Chondrocyte (in vitro differentiated cells): ENCODE measurements at regions not wholly inside any gene's neighbourhood (a gene's known extent, or its start where the extent isn't known, plus 50 kb on each side); places are given as distances from the start of the nearest gene placed in this dataset.
A peak's percentile ranks its signal among the peaks of the same experiment; 100 is the strongest.

Experiments
- DNase-seq: peaks from one replicate; pipeline ENCODE4 v3.0.0; 2021; ENCODE audit warnings: mixed read lengths, low spot score
- H3K27ac Mint-ChIP-seq: one replicate; pipeline ENCODE4 v1.8.0; 2021; ENCODE audit warnings: mild to moderate bottlenecking, moderate library complexity, mixed read lengths; ENCODE audit not compliant: unreplicated experiment
- H3K27me3 Mint-ChIP-seq: 2 replicates; pipeline ENCODE4 v1.8.0; 2021; ENCODE audit warnings: low read depth, mixed read lengths
- H3K36me3 Mint-ChIP-seq: 2 replicates; pipeline ENCODE4 v1.8.0; 2021; ENCODE audit warnings: low read depth, mixed read lengths
- H3K4me1 Mint-ChIP-seq: 2 replicates; pipeline ENCODE4 v1.8.0; 2021; ENCODE audit warnings: low read depth, mild to moderate bottlenecking, mixed read lengths
- H3K4me3 Mint-ChIP-seq: one replicate; pipeline ENCODE4 v1.8.0; 2021; ENCODE audit warnings: mild to moderate bottlenecking, moderate library complexity, mixed read lengths; ENCODE audit not compliant: unreplicated experiment
- H3K9me3 Mint-ChIP-seq: 2 replicates; pipeline ENCODE4 v1.8.0; 2021; ENCODE audit warnings: low read depth, mixed read lengths
- TF ChIP-seq, protein P1 (sequence below): fragments of 200-600 bp; sonication (generic); IDR thresholded peaks from 2 replicates; pipeline ENCODE4 v1.5.0; 2021; ENCODE audit warnings: antibody characterized with exemption, mild to moderate bottlenecking, moderate library complexity

DNA sequence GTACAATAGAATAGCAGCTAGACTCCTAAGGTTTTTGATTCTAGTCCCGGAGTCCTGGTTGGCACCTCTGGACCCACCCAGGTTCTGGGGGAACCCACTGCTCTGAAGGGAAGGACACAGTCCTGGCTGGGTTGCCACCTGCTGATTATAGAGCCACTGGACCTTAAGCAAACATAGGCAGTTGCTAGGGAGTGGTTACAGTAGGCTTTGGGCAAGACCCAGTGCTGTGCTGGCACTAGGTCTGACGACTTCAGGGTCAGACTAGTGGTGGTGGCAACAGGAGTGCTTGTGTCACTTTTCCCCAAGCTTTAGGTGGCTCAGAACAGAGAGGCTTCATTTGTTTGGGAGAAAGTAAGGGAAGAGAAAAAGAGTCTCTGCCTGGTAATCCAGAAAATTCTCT, 109.8 kb upstream of the C3orf80 start:
- no peak for DNase-seq
- H3K27me3 Mint-ChIP-seq: no peaks in the 10 kb centered on the region
- TF ChIP-seq, protein P1, sequence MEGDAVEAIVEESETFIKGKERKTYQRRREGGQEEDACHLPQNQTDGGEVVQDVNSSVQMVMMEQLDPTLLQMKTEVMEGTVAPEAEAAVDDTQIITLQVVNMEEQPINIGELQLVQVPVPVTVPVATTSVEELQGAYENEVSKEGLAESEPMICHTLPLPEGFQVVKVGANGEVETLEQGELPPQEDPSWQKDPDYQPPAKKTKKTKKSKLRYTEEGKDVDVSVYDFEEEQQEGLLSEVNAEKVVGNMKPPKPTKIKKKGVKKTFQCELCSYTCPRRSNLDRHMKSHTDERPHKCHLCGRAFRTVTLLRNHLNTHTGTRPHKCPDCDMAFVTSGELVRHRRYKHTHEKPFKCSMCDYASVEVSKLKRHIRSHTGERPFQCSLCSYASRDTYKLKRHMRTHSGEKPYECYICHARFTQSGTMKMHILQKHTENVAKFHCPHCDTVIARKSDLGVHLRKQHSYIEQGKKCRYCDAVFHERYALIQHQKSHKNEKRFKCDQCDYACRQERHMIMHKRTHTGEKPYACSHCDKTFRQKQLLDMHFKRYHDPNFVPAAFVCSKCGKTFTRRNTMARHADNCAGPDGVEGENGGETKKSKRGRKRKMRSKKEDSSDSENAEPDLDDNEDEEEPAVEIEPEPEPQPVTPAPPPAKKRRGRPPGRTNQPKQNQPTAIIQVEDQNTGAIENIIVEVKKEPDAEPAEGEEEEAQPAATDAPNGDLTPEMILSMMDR: no peak

DNA sequence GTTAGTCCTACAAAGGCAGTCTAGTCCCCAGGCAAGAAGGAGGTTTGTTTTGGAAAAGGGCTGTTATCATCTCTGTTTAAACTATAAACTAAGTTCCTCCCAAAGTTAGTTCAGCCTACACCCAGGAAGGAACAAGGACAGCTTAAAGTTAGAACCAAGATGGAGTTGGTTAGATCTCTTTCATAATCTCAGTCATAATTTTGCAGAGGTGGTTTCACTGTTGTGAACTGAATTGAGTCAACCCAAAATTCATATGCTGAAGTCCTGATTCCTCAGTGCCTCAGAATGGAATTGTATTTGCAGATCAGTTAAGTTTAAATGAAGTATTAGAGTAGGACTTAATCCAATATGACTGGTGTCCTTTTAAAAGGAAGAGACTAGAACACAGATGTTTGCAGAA, 101.0 kb upstream of the C3orf80 start:
- Mint-ChIP-seq H3K4me1 (peaks cover 26% of the 10 kb centered on the region), H3K27me3 (no peaks in the 10 kb centered on the region), H3K9me3 (peaks cover 13% of the 10 kb centered on the region), H3K36me3 (peaks cover 8% of the 10 kb centered on the region), H3K4me3 (no peak overlapping the region), H3K27ac (no peak overlapping the region)
- no peak for DNase-seq
- TF ChIP-seq, protein P1: no peak

More for the DNA sequence above, 109.8 kb upstream of the C3orf80 start:
- Mint-ChIP-seq H3K4me1 (no peaks in the 10 kb centered on the region), H3K36me3 (peaks cover 4% of the 10 kb centered on the region), H3K4me3 (no peak overlapping the region), H3K27ac (no peak overlapping the region), H3K9me3 (peaks cover 19% of the 10 kb centered on the region)

DNA sequence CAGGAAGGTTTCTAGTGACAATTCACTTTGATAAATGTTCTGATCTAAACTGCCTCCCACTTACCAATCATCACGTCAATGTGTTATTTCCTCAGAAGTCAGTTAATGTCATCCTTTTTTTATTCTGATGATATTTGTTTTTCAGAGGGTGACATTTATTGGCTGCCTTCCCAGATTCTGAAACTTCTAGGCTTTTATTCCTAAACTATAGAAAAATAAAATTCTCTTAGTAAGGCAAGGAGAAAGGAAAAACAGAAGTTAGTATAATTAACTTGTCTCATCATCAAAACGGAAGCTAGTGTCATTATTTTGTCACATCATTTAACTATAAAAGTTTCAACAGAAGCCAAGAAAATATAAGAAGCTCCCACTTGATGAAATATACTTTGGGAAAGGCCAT, 100.0 kb upstream of the C3orf80 start:
- TF ChIP-seq, protein P1: no peak
- no peak overlapping the region for H3K4me3 Mint-ChIP-seq
- H3K27me3 Mint-ChIP-seq: no peaks in the 10 kb centered on the region
- peaks cover 4% of the 10 kb centered on the region for H3K9me3 Mint-ChIP-seq
- DNase-seq: no peak
- H3K36me3 Mint-ChIP-seq: peaks cover 6% of the 10 kb centered on the region
- H3K27ac Mint-ChIP-seq: no peak overlapping the region
- H3K4me1 Mint-ChIP-seq: peaks cover 36% of the 10 kb centered on the region

DNA sequence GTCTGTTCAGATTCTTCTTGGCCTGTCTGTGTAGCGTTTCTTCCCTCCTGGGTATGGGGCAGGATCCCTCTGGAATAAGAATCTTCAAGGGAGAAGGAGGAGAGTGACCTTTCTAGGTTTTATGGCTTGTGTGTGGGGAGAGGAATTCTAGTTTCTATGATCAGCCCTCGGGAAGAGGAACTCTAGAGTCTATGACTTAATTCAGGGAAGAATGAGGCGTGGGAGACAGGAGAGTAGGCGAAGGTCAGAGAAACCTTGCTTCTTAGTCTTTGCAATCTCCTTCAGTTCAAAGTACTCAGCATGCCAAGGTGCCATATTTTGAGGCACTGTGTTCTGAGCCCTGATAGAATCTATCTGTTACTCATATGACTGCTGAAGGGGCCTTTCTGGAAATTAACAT, 99.2 kb upstream of the C3orf80 start:
- no peak overlapping the region for H3K4me3 Mint-ChIP-seq
- H3K27me3 Mint-ChIP-seq: no peaks in the 10 kb centered on the region
- DNase-seq: no peak
- peak overlapping the region; percentile 68 for H3K27ac Mint-ChIP-seq
- H3K4me1 Mint-ChIP-seq: peaks cover 44% of the 10 kb centered on the region
- no peaks in the 10 kb centered on the region for H3K36me3 Mint-ChIP-seq
- TF ChIP-seq, protein P1: no peak
- no peaks in the 10 kb centered on the region for H3K9me3 Mint-ChIP-seq

DNA sequence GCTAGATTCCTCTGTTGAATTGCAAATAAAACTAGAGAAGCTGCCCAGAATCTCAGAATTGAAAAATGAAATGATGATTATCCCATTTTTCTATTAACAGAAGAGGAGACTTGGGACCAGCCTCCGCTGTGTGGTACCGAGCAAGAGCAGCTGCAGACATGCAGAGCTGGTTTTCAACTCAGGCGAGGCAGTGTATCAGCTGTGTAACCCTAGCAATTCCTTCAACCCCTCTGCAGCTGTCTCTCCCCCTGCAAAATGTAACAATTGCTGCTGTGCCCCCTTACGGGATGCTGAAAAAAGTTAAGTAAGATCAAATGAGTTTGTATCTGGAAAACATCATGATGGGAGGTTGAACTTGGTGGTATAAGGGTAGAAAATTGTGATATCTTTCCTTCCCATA, 98.5 kb upstream of the C3orf80 start:
- TF ChIP-seq, protein P1: no peak
- peaks cover 47% of the 10 kb centered on the region for H3K4me1 Mint-ChIP-seq

More for the DNA sequence above, 98.5 kb upstream of the C3orf80 start:
- no peak for DNase-seq
- Mint-ChIP-seq H3K27ac (no peak overlapping the region), H3K9me3 (no peaks in the 10 kb centered on the region), H3K36me3 (no peaks in the 10 kb centered on the region), H3K27me3 (no peaks in the 10 kb centered on the region), H3K4me3 (no peak overlapping the region)
